Suprapubic skin (tissue), 4 donors: ENCODE measurements at regions not wholly inside any gene's neighbourhood (a gene's known extent, or its start where the extent isn't known, plus 50 kb on each side); places are given as distances from the start of the nearest gene placed in this dataset.

Source experiments
- CTCF ChIP-seq, 2 donors: fragments of 200-600 bp in 1 of 2; fragments of 450-650 bp in 1 of 2; sonication (generic) in 1 of 2; IDR thresholded peaks; one replicate each; pipeline ENCODE4 v1.5.1; 2016 to 2019; ENCODE audit warnings: antibody characterized with exemption in 2 of 2, mild to moderate bottlenecking in 1 of 2, moderate library complexity in 1 of 2
- EP300 ChIP-seq: sonication (generic); formaldehyde crosslinking; IDR thresholded peaks from one replicate; pipeline ENCODE4 v1.6.1; 2017; ENCODE audit warnings: antibody characterized with exemption
- POLR2A ChIP-seq, 2 donors: fragments of 450-650 bp; IDR thresholded peaks; one replicate each; pipeline ENCODE4 v1.6.1; 2017; ENCODE audit warnings: antibody characterized with exemption in 2 of 2, mild to moderate bottlenecking in 2 of 2, moderate library complexity in 2 of 2
- POLR2AphosphoS5 ChIP-seq, 3 donors: sonication (generic); formaldehyde crosslinking; IDR thresholded peaks; one replicate each; pipeline ENCODE4 v1.6.1; 2017; ENCODE audit warnings: antibody characterized with exemption in 3 of 3

GRCh38 chr2:181407171-181407570 is 50.0 kb upstream of the ITGA4 start:
- TF ChIP-seq POLR2AphosphoS5 (IDR thresholded peaks at IDR 0.05) (no peak), CTCF (IDR thresholded peaks at IDR 0.05) (no peak), POLR2A (IDR thresholded peaks at IDR 0.05) (no peak), EP300 (no peak)
